Activated CD8-positive, alpha-beta memory T cell treated with anti-CD3 and anti-CD28 coated beads, Interleukin-2, amount 10 ng/mL, durations not matched to agents 7 days and 5 days (primary cell): ENCODE measurements at regions not wholly inside any gene's neighbourhood (a gene's known extent, or its start where the extent isn't known, plus 50 kb on each side); places are given as distances from the start of the nearest gene placed in this dataset.
"Not testable (repeated sequence)": the region's sequence is repeated elsewhere in the genome, so short reads cannot be mapped to it uniquely, and the experiment has no call there.

Experiments used
- ATAC-seq: fragments of 150-1000 bp; cut with Tn5 transposase; one replicate; pipeline ENCODE4 v1.10.0; 2021; ENCODE audit warnings: moderate library complexity
- CTCF ChIA-PET: fragments of 350-600 bp; sonication (Branson Sonifier 250); formaldehyde crosslinking; loops from one replicate; lab custom pipeline; 2021; ENCODE audit warnings: antibody characterized with exemption; lab: Charles Lee
- DNase-seq: peaks from one replicate; pipeline ENCODE4 v3.0.0-alpha.2; 2020
- H3K27ac Mint-ChIP-seq: one replicate; pipeline ENCODE4 v1.8.0; 2021; ENCODE audit warnings: mild to moderate bottlenecking, mixed read lengths
- H3K27me3 Mint-ChIP-seq: one replicate; pipeline ENCODE4 v1.8.0; 2021; ENCODE audit warnings: mixed read lengths
- H3K36me3 Mint-ChIP-seq: one replicate; pipeline ENCODE4 v1.8.0; 2021; ENCODE audit warnings: mild to moderate bottlenecking, mixed read lengths
- H3K4me1 Mint-ChIP-seq: one replicate; pipeline ENCODE4 v1.8.0; 2021; ENCODE audit warnings: mixed read lengths
- H3K4me3 Mint-ChIP-seq: one replicate; pipeline ENCODE4 v1.8.0; 2021; ENCODE audit warnings: mild to moderate bottlenecking, moderate library complexity, mixed read lengths
- H3K9me3 Mint-ChIP-seq: one replicate; pipeline ENCODE4 v1.8.0; 2022; ENCODE audit warnings: low read depth, mixed read lengths

GRCh38 chr1:166695115-166695514, 144.2 kb upstream of the POGK start:
- no peak overlapping the region for H3K4me3 Mint-ChIP-seq
- no peak overlapping the region for H3K27ac Mint-ChIP-seq
- H3K27me3 Mint-ChIP-seq = no peaks in the 10 kb centered on the region
- ATAC-seq (no peak), DNase-seq (no peak)
- CTCF ChIA-PET = no interaction called here
- H3K36me3 Mint-ChIP-seq = no peaks in the 10 kb centered on the region
- no peaks in the 10 kb centered on the region for H3K4me1 Mint-ChIP-seq
- H3K9me3 Mint-ChIP-seq = no peaks in the 10 kb centered on the region

DNA sequence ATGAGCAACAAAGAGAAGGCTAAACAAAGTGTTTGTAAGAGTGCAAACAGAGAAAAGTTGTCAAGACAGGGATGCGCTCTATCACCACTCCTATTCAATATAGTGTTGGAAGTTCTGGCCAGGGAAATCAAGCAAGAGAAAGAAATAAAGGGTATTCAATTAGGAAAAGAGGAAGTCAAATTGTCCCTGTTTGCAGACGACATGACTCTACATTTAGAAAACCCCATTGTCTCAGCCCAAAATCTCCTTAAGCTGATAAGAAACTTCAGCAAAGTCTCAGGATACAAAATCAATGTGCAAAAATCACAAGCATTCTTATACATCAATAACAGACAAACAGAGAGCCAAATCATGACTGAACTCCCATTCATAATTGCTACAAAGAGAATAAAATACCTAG, 143.4 kb upstream of the POGK start:
- ATAC-seq, H3K4me1 Mint-ChIP-seq, DNase-seq, H3K36me3 Mint-ChIP-seq, H3K9me3 Mint-ChIP-seq, H3K27ac Mint-ChIP-seq, H3K4me3 Mint-ChIP-seq, CTCF ChIA-PET, H3K27me3 Mint-ChIP-seq: not testable (repeated sequence)

- CTCF ChIA-PET = no interaction called here
- H3K4me3 Mint-ChIP-seq = no peak overlapping the region
- H3K4me1 Mint-ChIP-seq = no peaks in the 10 kb centered on the region
- no peak overlapping the region for H3K27ac Mint-ChIP-seq
- ATAC-seq (no peak), DNase-seq (no peak)
- no peaks in the 10 kb centered on the region for H3K9me3 Mint-ChIP-seq
- no peaks in the 10 kb centered on the region for H3K27me3 Mint-ChIP-seq
- no peaks in the 10 kb centered on the region for H3K36me3 Mint-ChIP-seq
Observed at GRCh38 chr1:166698771-166699170, 140.5 kb upstream of the POGK start.

GRCh38 chr1:166699613-166700012, 139.7 kb upstream of the POGK start:
- H3K9me3 Mint-ChIP-seq = no peaks in the 10 kb centered on the region
- H3K27ac Mint-ChIP-seq = no peak overlapping the region
- ATAC-seq (no peak), DNase-seq (no peak)
- no peaks in the 10 kb centered on the region for H3K36me3 Mint-ChIP-seq
- no peaks in the 10 kb centered on the region for H3K4me1 Mint-ChIP-seq
- no peaks in the 10 kb centered on the region for H3K27me3 Mint-ChIP-seq
- CTCF ChIA-PET = no interaction called here
- no peak overlapping the region for H3K4me3 Mint-ChIP-seq

DNA sequence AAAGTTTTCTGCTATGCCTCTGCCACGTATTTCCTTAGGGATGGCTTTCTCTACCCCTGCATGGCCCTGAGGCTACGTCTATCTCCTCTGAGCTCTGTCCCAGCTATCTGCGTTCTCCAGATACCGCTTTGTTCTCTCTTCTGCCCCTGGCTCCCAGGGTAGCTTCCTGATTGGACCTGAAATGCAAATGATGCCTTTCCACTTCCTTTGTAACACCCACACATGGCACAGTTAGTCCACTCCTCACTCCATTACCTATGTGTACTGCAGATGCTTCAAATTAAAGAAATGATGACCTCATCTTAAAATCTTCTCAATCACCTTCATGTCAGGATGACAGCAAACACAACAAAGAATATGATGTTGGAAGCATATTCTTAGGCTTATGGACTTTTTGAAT, 138.6 kb upstream of the POGK start:
- Mint-ChIP-seq H3K27ac (no peak overlapping the region), H3K4me3 (no peak overlapping the region), H3K27me3 (peaks cover 6% of the 10 kb centered on the region), H3K4me1 (no peaks in the 10 kb centered on the region), H3K36me3 (no peaks in the 10 kb centered on the region), H3K9me3 (no peaks in the 10 kb centered on the region)
- CTCF ChIA-PET = no interaction called here
- ATAC-seq (no peak), DNase-seq (no peak)

GRCh38 chr1:166701603-166702100, 137.6 kb upstream of the POGK start:
- Mint-ChIP-seq H3K36me3 (no peaks in the 10 kb centered on the region), H3K27me3 (peaks cover 10% of the 10 kb centered on the region), H3K27ac (no peak overlapping the region), H3K9me3 (no peaks in the 10 kb centered on the region), H3K4me3 (no peak overlapping the region), H3K4me1 (no peaks in the 10 kb centered on the region)
- ATAC-seq (no peak), DNase-seq (no peak)
- CTCF ChIA-PET = no interaction called here

- ATAC-seq = no peak
- Mint-ChIP-seq H3K4me1 (no peaks in the 10 kb centered on the region), H3K9me3 (no peaks in the 10 kb centered on the region), H3K27me3 (peaks cover 10% of the 10 kb centered on the region), H3K36me3 (no peaks in the 10 kb centered on the region), H3K27ac (no peak overlapping the region), H3K4me3 (no peak overlapping the region)
- no peak for DNase-seq
- CTCF ChIA-PET = no interaction called here
Observed at GRCh38 chr1:166703141-166703540, 136.1 kb upstream of the POGK start.

DNA sequence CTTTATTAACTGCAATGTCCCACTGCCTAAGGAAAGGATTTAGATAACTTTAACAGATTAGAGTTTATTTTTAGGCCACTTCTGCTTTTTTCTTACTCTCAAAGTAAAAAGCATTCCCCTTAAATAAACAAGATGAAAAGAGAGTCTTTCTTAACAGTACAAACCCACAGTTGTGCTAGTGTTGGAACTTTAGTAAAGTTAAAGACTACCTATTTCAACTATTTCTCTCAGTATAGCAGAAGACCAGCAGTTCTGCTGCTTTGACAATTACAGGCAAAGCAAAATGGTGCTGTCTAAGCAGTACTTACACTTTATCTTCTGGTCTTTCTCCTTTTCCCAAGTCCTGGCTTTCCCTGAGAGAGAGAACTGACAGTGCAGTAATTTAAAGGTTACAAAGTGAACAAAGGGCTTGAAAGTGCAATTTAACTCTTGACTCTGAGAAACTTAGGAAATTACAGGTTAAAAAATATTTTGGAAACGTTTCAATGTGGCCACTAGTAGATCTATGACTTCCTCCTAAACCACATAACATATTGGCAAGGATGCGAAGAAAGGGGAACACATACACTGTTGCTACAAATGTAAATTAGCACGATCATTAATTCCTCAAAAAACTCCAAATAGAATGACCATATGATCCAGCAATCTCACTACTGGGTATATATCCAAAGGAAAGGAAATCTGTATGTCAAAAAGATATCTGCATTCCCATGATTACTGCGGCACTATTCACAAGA, 135.4 kb upstream of the POGK start:
- Mint-ChIP-seq H3K4me3 (no peak overlapping the region), H3K27ac (no peak overlapping the region), H3K4me1 (no peaks in the 10 kb centered on the region), H3K36me3 (no peaks in the 10 kb centered on the region), H3K27me3 (peaks cover 10% of the 10 kb centered on the region), H3K9me3 (no peaks in the 10 kb centered on the region)
- CTCF ChIA-PET = no interaction called here
- DNase-seq = no peak
- no peak for ATAC-seq

GRCh38 chr1:166705376-166706289, 133.6 kb upstream of the POGK start:
- peaks cover 10% of the 10 kb centered on the region for H3K27me3 Mint-ChIP-seq
- H3K4me3 Mint-ChIP-seq = no peak overlapping the region
- no peak overlapping the region for H3K27ac Mint-ChIP-seq
- H3K4me1 Mint-ChIP-seq = no peaks in the 10 kb centered on the region
- DNase-seq (no peak), ATAC-seq (no peak)
- no peaks in the 10 kb centered on the region for H3K9me3 Mint-ChIP-seq
- CTCF ChIA-PET = no interaction called here
- H3K36me3 Mint-ChIP-seq = no peaks in the 10 kb centered on the region

DNA sequence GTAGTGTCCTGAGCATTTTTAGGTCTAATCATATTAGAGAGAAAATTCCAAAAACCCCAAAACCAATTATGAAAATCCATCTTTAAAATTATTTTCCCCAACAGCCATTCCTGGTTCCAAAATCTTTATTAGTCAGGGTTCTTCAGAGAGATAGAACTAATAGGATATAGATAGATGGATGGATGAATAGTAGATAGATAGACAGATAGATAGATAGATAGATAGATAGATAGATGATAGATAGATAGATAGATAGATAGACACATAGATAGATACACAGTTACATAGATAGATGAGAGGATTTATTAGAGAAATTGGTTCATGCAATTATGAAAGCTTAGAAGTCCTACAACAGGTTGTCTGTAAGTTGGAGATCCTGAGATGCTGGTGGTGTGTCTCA, 122.7 kb upstream of the POGK start:
- H3K27ac Mint-ChIP-seq = no peak overlapping the region
- H3K4me3 Mint-ChIP-seq = no peak overlapping the region
- no peaks in the 10 kb centered on the region for H3K36me3 Mint-ChIP-seq
- DNase-seq = no peak
- no peak for ATAC-seq
- no peaks in the 10 kb centered on the region for H3K4me1 Mint-ChIP-seq
- H3K27me3 Mint-ChIP-seq = no peaks in the 10 kb centered on the region
- H3K9me3 Mint-ChIP-seq = no peaks in the 10 kb centered on the region
- CTCF ChIA-PET = no interaction called here

GRCh38 chr1:166721145-166721544, 118.1 kb upstream of the POGK start:
- Mint-ChIP-seq H3K9me3 (no peaks in the 10 kb centered on the region), H3K4me3 (no peak overlapping the region), H3K27ac (no peak overlapping the region), H3K4me1 (no peaks in the 10 kb centered on the region), H3K36me3 (no peaks in the 10 kb centered on the region), H3K27me3 (peaks cover 3% of the 10 kb centered on the region)
- CTCF ChIA-PET = no interaction called here
- DNase-seq (no peak), ATAC-seq (no peak)

DNA sequence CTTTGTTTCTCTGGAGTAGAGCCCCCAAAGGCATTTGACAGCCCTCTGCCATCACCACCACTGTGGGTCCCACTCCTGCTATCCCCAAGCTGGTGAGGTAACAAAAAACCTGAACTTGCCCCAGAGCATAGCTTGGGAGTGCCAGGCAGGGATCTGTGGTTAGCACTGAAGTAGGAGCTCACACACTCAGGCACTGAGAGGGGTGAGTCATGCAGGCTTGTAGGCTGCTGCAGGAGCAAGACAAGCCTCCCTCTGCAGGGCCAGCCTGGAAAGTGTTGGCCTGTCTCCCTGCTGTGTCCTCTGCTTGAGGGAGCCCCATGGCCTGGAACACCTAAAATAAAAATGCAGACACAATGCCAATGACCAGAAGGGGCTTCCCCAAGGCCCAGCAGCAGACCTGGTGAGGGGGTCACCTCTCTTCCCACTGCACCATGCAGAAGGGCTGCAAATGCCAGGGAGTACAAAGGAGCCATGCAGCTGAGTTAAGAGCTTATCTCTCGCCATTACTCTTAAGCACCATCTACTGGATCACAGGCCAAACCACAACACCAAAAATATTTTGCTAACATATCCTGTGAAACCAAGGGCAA, 108.9 kb upstream of the POGK start:
- DNase-seq (no peak), ATAC-seq (no peak)
- H3K4me1 Mint-ChIP-seq = no peaks in the 10 kb centered on the region
- H3K27me3 Mint-ChIP-seq = peaks cover 3% of the 10 kb centered on the region
- H3K36me3 Mint-ChIP-seq = no peaks in the 10 kb centered on the region
- no peak overlapping the region for H3K27ac Mint-ChIP-seq
- H3K4me3 Mint-ChIP-seq = no peak overlapping the region
- CTCF ChIA-PET = no interaction called here
- H3K9me3 Mint-ChIP-seq = no peaks in the 10 kb centered on the region

DNA sequence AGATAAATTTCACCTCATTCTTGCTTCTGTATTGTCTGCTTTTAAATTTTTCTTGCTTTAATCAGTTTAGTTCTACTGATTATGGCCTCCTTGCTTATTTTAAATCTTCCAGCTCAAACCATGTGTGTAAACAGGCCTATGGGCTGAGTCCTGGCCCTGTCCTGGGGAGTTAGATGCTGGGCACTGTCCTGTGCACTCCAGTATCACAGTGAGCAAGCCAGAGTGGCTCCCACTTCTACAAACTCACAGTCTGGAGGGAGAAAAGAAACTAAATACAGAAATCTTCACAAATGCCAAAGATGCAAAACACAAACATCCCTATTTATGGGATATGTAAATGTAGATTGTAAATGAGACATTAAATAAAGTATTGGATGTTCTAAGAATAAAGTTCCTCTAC, 101.1 kb upstream of the POGK start:
- CTCF ChIA-PET = no interaction called here
- peaks cover 4% of the 10 kb centered on the region for H3K27me3 Mint-ChIP-seq
- no peak overlapping the region for H3K27ac Mint-ChIP-seq
- no peaks in the 10 kb centered on the region for H3K9me3 Mint-ChIP-seq
- no peak for DNase-seq
- H3K4me3 Mint-ChIP-seq = no peak overlapping the region
- no peaks in the 10 kb centered on the region for H3K4me1 Mint-ChIP-seq
- no peak for ATAC-seq
- no peaks in the 10 kb centered on the region for H3K36me3 Mint-ChIP-seq
